ENCODE measurements at regions not wholly inside any gene's neighbourhood (a gene's known extent, or its start where the extent isn't known, plus 50 kb on each side); places are given as distances from the start of the nearest gene placed in this dataset.

DNA sequence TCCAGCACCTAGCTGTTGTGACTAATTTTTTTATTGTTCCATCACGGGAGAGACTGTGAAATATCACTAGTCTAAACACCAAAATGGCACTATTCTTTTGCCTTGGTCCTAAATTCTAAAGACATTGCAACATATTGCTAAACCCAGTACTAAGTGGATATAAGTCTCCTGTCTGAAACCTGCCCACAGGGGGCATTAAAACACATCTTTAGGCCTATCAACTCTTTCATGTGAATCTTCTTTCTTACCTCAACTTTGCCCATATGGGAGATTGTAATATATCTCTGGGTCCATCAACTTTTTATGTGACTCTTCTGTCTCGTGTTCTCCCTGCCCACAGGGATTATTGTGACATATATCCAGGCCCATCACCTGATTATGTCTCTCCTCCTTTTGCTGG, 317.2 kb downstream of the RPS4Y2 start:
- no peak for DNase-seq (ENCODE audit: low spot score)
- in situ Hi-C loops (cut with MboI; ENCODE audit: low sequenced_read_pairs, unreplicated experiment): no loop called here

DNA sequence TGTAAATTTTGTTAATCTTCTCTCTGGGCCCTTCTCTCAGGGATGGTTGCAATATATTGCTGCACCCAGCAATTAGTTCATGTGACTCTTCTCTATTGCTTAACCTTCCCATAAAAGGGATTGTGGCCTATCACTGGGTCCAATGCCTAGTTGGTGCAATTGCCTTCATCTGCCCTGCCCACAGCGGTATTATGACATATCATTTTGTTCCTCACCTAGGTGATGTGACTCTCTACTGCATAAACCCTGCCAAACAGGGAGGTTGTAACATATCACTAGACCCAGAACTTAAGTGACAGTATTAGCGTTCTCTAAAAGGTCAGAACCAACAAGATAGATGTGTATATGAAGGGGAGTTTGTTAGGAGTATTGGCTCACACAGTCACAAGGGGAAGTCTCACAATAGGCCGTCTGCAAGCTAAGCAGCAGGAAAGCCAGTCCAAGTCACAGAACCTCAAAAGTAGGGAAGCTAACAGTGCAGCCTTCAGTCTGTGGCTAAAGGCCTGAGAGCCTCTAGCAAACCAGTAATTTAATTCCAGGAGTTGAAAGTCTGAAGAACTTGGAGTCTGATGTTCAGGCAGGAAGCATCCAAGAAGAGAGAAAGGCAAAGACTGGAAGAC, 317.8 kb downstream of the RPS4Y2 start:
- no peak for DNase-seq (ENCODE audit: low spot score)
- in situ Hi-C loops (cut with MboI; ENCODE audit: low sequenced_read_pairs, unreplicated experiment): no loop called here
- TF ChIP-seq, protein P1, sequence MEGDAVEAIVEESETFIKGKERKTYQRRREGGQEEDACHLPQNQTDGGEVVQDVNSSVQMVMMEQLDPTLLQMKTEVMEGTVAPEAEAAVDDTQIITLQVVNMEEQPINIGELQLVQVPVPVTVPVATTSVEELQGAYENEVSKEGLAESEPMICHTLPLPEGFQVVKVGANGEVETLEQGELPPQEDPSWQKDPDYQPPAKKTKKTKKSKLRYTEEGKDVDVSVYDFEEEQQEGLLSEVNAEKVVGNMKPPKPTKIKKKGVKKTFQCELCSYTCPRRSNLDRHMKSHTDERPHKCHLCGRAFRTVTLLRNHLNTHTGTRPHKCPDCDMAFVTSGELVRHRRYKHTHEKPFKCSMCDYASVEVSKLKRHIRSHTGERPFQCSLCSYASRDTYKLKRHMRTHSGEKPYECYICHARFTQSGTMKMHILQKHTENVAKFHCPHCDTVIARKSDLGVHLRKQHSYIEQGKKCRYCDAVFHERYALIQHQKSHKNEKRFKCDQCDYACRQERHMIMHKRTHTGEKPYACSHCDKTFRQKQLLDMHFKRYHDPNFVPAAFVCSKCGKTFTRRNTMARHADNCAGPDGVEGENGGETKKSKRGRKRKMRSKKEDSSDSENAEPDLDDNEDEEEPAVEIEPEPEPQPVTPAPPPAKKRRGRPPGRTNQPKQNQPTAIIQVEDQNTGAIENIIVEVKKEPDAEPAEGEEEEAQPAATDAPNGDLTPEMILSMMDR (IDR thresholded peaks at IDR 0.05; ENCODE audit: borderline replicate concordance, control extremely low read depth, extremely low read depth, insufficient read depth, missing control alignments): no peak

More for the DNA sequence above, 317.2 kb downstream of the RPS4Y2 start:
- TF ChIP-seq, protein P1 (IDR thresholded peaks at IDR 0.05; ENCODE audit: borderline replicate concordance, control extremely low read depth, extremely low read depth, insufficient read depth, missing control alignments): no peak

DNA sequence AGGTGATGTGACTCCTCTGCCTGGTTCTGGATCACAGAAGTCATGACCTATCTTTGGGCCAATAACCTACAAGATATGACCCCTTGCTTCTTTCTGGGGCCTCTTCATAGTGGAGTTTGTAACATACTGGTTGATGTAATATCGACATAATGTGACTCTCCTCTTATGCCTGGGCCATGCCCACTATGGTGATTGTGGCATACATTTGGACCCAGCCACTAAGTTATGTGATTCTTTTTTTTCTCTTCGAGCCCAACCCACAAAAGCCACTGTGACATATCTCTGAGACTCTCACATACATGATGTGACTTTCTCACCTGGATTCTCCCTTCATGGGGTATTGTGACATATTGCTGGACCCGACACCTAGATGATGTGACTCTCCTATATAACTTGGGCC, 319.8 kb downstream of the RPS4Y2 start:
- TF ChIP-seq, protein P1 (IDR thresholded peaks at IDR 0.05; ENCODE audit: borderline replicate concordance, control extremely low read depth, extremely low read depth, insufficient read depth, missing control alignments): no peak
- no peak for DNase-seq (ENCODE audit: low spot score)
- in situ Hi-C loops (cut with MboI; ENCODE audit: low sequenced_read_pairs, unreplicated experiment): no loop called here

DNA sequence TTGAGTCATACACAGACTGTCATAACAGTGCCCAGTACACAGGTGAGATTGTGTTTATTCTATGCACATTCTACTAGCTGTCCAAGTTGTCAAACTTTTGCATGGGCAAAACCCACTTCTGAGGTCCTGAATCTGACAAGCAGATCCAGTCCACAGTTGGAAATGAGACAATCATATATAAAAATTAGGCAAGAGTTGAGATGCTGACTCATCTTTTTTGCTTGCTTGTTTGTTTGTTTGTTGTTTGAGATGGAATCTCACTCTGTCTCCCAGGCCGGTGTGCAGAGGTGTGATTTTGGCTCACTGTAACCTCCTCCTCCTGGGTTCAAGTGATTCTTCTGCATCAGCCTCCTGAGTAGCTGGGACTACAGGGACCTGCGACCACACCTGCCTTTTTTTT, 323.8 kb downstream of the RPS4Y2 start:
- DNase-seq (ENCODE audit: low spot score): no peak
- in situ Hi-C loops (cut with MboI; ENCODE audit: low sequenced_read_pairs, unreplicated experiment): no loop called here
- TF ChIP-seq, protein P1 (IDR thresholded peaks at IDR 0.05; ENCODE audit: borderline replicate concordance, control extremely low read depth, extremely low read depth, insufficient read depth, missing control alignments): no peak

DNA sequence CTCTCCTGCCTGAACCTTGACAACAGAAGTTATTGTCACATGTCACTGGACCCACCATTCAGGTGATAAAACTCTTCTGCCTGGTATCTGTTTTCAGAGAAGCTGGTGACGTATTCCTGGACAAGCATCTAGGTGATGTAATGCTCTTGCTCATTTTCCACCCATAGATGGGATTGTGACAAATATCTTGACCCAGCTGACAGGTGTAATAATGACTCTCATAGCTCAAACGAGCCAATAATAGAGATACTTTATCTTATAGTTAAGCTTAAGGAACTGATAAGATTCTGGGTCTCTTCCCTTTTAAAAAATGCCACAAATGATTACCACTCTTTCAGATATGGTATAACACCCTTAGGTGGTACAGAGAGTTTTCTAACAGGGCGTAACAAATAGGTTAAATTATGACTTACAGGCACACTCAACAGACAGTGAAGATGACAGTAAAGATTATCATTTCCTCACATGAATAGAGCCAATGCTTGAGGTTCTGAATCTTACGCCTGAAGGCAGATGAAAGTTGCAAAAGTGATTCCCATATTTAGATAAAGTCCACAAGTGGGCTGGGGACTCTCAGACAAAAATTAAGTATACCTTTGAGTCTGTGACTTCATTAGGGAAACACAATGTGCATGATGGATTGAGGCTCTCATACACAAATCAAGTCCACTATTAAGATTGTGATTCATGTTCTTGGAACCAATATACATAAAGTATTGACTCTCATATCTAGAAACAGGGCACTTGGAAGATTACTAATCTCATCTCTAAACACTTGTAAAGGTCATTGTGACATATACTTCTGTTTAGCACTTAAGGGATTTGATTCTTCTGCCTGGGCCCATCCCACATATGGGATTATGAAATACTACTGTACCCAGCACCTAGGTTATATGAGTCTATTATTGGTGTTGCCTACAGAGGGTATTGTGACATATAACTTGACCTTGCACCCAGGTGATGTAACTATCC, 326.0 kb downstream of the RPS4Y2 start:
- DNase-seq (ENCODE audit: low spot score): no peak
- TF ChIP-seq, protein P1 (IDR thresholded peaks at IDR 0.05; ENCODE audit: borderline replicate concordance, control extremely low read depth, extremely low read depth, insufficient read depth, missing control alignments): no peak
- in situ Hi-C loops (cut with MboI; ENCODE audit: low sequenced_read_pairs, unreplicated experiment): no loop called here

DNA sequence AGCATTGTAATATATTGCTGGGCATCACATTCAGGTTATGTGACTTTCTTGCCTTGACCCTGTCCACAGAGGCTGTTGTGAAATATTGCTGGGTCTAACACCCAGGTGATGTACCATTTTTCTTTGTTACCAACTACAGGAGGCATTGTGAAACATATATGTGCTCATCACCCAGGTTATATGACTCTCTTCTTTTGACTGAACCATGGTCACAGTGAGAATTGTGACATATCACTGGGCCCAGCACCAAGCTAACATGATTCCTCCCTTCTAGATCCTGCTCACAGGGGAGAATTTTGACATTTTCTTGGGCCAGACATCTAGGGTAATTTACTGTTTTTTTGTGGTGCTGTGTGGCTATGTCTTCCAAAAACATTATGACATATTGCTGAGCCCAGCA, 326.7 kb downstream of the RPS4Y2 start:
- in situ Hi-C loops (cut with MboI; ENCODE audit: low sequenced_read_pairs, unreplicated experiment): no loop called here
- DNase-seq (ENCODE audit: low spot score): no peak
- TF ChIP-seq, protein P1 (IDR thresholded peaks at IDR 0.05; ENCODE audit: borderline replicate concordance, control extremely low read depth, extremely low read depth, insufficient read depth, missing control alignments): no peak
